SK-N-SH (cell line): ENCODE measurements at regions not wholly inside any gene's neighbourhood (a gene's known extent, or its start where the extent isn't known, plus 50 kb on each side); places are given as distances from the start of the nearest gene placed in this dataset.

Source experiments
- CTCF ChIA-PET: fragments of 300-600, 350-600 bp; formaldehyde crosslinking; extraction: SDS; loops from one replicate; lab custom pipeline; 2021; lab: Yijun Ruan, JAX
- POLR2A ChIA-PET: fragments of 350-600 bp; sonication (Branson Sonifier 250); formaldehyde crosslinking; extraction: SDS; loops from one replicate; lab custom pipeline; 2020; ENCODE audit warnings: antibody characterized with exemption, inconsistent platforms; lab: Yijun Ruan, JAX
- DNase-seq: peaks from one replicate; pipeline ENCODE4 v3.0.0; 2012
- H2AFZ ChIP-seq: fragments of 200-600 bp; sonication (generic); 2 replicates; pipeline ENCODE4 v1.8.1; 2016; ENCODE audit warnings: antibody characterized with exemption, mild to moderate bottlenecking, low read depth
- H3F3A ChIP-seq: fragments of 200-600 bp; sonication (generic); replicated peaks from 2 replicates; pipeline ENCODE3; 2016; ENCODE audit warnings: antibody characterized with exemption, mild to moderate bottlenecking; ENCODE audit not compliant: insufficient read depth
- H3K27ac ChIP-seq, 2 experiments: fragments of 200-500 bp in 1 of 2; fragments of 200-600 bp in 1 of 2; sonication (Bioruptor generic) in 1 of 2; sonication (generic), shearing (Covaris generic) in 1 of 2; 2 replicates each; pipeline versions ENCODE4 v1.5.1 to v1.6.1; 2014 to 2016; ENCODE audit warnings: low read depth in 2 of 2, inconsistent platforms in 1 of 2, low read length in 1 of 2, mild to moderate bottlenecking in 1 of 2, mixed read lengths in 1 of 2
- H3K27me3 ChIP-seq: fragments of 200-600 bp; sonication (generic), shearing (Covaris generic); 2 replicates; pipeline ENCODE4 v1.6.1; 2016; ENCODE audit warnings: mixed run types; ENCODE audit not compliant: insufficient read depth
- H3K36me3 ChIP-seq, 2 experiments: fragments of 200-500 bp in 1 of 2; fragments of 200-600 bp in 1 of 2; sonication (Bioruptor generic) in 1 of 2; sonication (generic) in 1 of 2; replicated peaks in 1 of 2; 2 replicates each; pipeline versions ENCODE3 to v1.5.1; 2014 to 2016; ENCODE audit warnings: low read length in 1 of 2, mild to moderate bottlenecking in 1 of 2; ENCODE audit not compliant: insufficient read depth in 2 of 2, control insufficient read depth in 1 of 2
- H3K4me1 ChIP-seq, 2 experiments: fragments of 200-500 bp in 1 of 2; fragments of 200-600 bp in 1 of 2; sonication (Bioruptor generic) in 1 of 2; sonication (generic), shearing (Covaris generic) in 1 of 2; 2 replicates each; pipeline versions ENCODE4 v1.5.1 to v1.6.1; 2014 to 2016; ENCODE audit warnings: low read depth in 1 of 2, low read length in 1 of 2, mixed run types in 1 of 2; ENCODE audit not compliant: insufficient read depth in 2 of 2, control insufficient read depth in 1 of 2
- H3K4me2 ChIP-seq: fragments of 200-600 bp; sonication (generic), shearing (Covaris generic); 2 replicates; pipeline ENCODE4 v1.6.1; 2017; ENCODE audit warnings: mixed run types
- H3K4me3 ChIP-seq, 2 experiments: fragments of 200-500 bp in 1 of 2; fragments of 200-600 bp in 1 of 2; sonication (Bioruptor generic) in 1 of 2; sonication (generic), shearing (Covaris generic) in 1 of 2; 2 replicates each; pipeline versions ENCODE4 v1.5.1 to v1.8.1; 2014 to 2016; ENCODE audit warnings: low read depth in 2 of 2, inconsistent platforms in 1 of 2, low read length in 1 of 2, mild to moderate bottlenecking in 1 of 2, mixed read lengths in 1 of 2, moderate library complexity in 1 of 2
- H3K79me2 ChIP-seq: fragments of 200-600 bp; sonication (generic); 2 replicates; pipeline ENCODE4 v1.8.1; 2017; ENCODE audit warnings: mild to moderate bottlenecking; ENCODE audit not compliant: insufficient read depth
- H3K9ac ChIP-seq: fragments of 200-600 bp; sonication (generic); 2 replicates; pipeline ENCODE4 v1.6.1; 2017; ENCODE audit warnings: mixed run types
- H3K9me2 ChIP-seq: fragments of 200-600 bp; sonication (generic); 2 replicates; pipeline ENCODE4 v1.6.1; 2017; ENCODE audit warnings: mixed run types
- H3K9me3 ChIP-seq: fragments of 200-600 bp; sonication (generic); 2 replicates; pipeline ENCODE4 v1.6.1; 2017; ENCODE audit warnings: mixed run types, mild to moderate bottlenecking, moderate library complexity
- H4K20me1 ChIP-seq: fragments of 200-600 bp; sonication (generic); 2 replicates; pipeline ENCODE4 v1.6.1; 2017; ENCODE audit warnings: mild to moderate bottlenecking, mixed run types; ENCODE audit not compliant: insufficient read depth
- CHD2 ChIP-seq: fragments of 150-350 bp; IDR thresholded peaks from 2 replicates; pipeline ENCODE4 v1.6.1; 2018; ENCODE audit warnings: low read length; ENCODE audit not compliant: partially characterized antibody
- FOXJ3 ChIP-seq: sonication (generic); formaldehyde crosslinking; IDR thresholded peaks from 2 replicates; pipeline ENCODE4 v1.5.1; 2020; ENCODE audit warnings: mild to moderate bottlenecking, missing genetic modification reagents
- FOXM1 ChIP-seq: IDR thresholded peaks from 2 replicates; pipeline ENCODE4 v1.4.0; 2012; ENCODE audit warnings: low read depth, mild to moderate bottlenecking
- JUND ChIP-seq: IDR thresholded peaks from 2 replicates; pipeline ENCODE4 v1.4.0; 2012
- MXI1 ChIP-seq: IDR thresholded peaks from 2 replicates; pipeline ENCODE4 v1.6.1; 2012; ENCODE audit warnings: mild to moderate bottlenecking, low read depth, low read length, improper control_type of control experiment
- NFIC ChIP-seq: IDR thresholded peaks from 2 replicates; pipeline ENCODE4 v1.4.0; 2012; ENCODE audit warnings: borderline replicate concordance
- NRF1 ChIP-seq: IDR thresholded peaks from 2 replicates; pipeline ENCODE4 v1.6.1; 2012; ENCODE audit warnings: low read depth, mild to moderate bottlenecking, low read length
- PBX3 ChIP-seq: IDR thresholded peaks from 2 replicates; pipeline ENCODE4; 2012
- POLR2AphosphoS5 ChIP-seq: IDR thresholded peaks from 2 replicates; pipeline ENCODE4 v1.6.1; 2012; ENCODE audit warnings: low read depth, low read length
- RFX5 ChIP-seq: IDR thresholded peaks from 2 replicates; pipeline ENCODE4 v1.6.1; 2012; ENCODE audit warnings: mild to moderate bottlenecking, improper control_type of control experiment, low read length
- SIN3A ChIP-seq: IDR thresholded peaks from 2 replicates; pipeline ENCODE4 v1.6.1; 2012; ENCODE audit warnings: low read depth, mild to moderate bottlenecking, low read length, moderate library complexity, borderline replicate concordance
- SMC3 ChIP-seq: IDR thresholded peaks from 2 replicates; pipeline ENCODE4 v1.6.1; 2012; ENCODE audit warnings: low read depth, low read length, improper control_type of control experiment
- TAF1 ChIP-seq: IDR thresholded peaks from 2 replicates; pipeline ENCODE4 v1.6.1; 2012; ENCODE audit warnings: low read depth, mild to moderate bottlenecking, low read length, moderate library complexity, borderline replicate concordance
- TCF12 ChIP-seq: IDR thresholded peaks from 2 replicates; pipeline ENCODE4 v1.4.0; 2012
- USF2 ChIP-seq: fragments of 150-350 bp; IDR thresholded peaks from 2 replicates; pipeline ENCODE4 v1.6.1; 2017; ENCODE audit warnings: antibody characterized with exemption, low read length, low read depth, borderline replicate concordance
- YY1 ChIP-seq: IDR thresholded peaks from 2 replicates; pipeline ENCODE4 v1.4.0; 2012; ENCODE audit warnings: low read depth, mild to moderate bottlenecking
- ZBTB33 ChIP-seq: IDR thresholded peaks from 2 replicates; pipeline ENCODE4 v1.4.0; 2012; ENCODE audit warnings: low read depth, borderline replicate concordance
- WGBS: methylation state at CpG from one replicate; pipeline ENCODE4 v1.1.6; 2017; ENCODE audit warnings: low lambda C conversion rate; 5-methylcytosine and 5-hydroxymethylcytosine counted together

GRCh38 chr2:37802211-37802752, 122.8 kb upstream of the RMDN2 start:
- WGBS = 68% methylated on average over 4 of the region's 4 CpGs
- Histone ChIP-seq H3K9me3 (no peaks in the 10 kb centered on the region), H3K9ac (0 out of 2 replicates have a peak overlapping the region, but pooled peaks have one; percentile 10), H3K4me1 (peaks cover 4 to 17% of the 10 kb centered on the region in 2 experiments), H3F3A (peaks cover 22% of the 10 kb centered on the region), H3K36me3 (no peaks in the 10 kb centered on the region), H3K4me3 (no peak overlapping the region), H2AFZ (no peak overlapping the region), H3K9me2 (no peaks in the 10 kb centered on the region), H3K4me2 (peak overlapping the region; percentile 50), H3K27me3 (no peaks in the 10 kb centered on the region), H3K27ac (peak overlapping the region in 1 of 2 experiments; percentile 76; a peak in 2 of 4 replicates), H3K79me2 (no peaks in the 10 kb centered on the region), H4K20me1 (no peaks in the 10 kb centered on the region)
- TF ChIP-seq TCF12 = no peak
- no peak for TF ChIP-seq SIN3A
- TF ChIP-seq SMC3 = no peak
- TF ChIP-seq JUND = no peak
- no peak for TF ChIP-seq TAF1
- no peak for TF ChIP-seq NRF1
- TF ChIP-seq PBX3 = no peak
- TF ChIP-seq FOXM1 = no peak
- TF ChIP-seq ZBTB33 = no peak
- TF ChIP-seq FOXJ3 (CRISPR knock-in tag) = no peak
- TF ChIP-seq CHD2 = no peak
- TF ChIP-seq NFIC = no peak
- no peak for TF ChIP-seq USF2
- no peak for TF ChIP-seq RFX5
- no peak for TF ChIP-seq POLR2AphosphoS5
- no peak for TF ChIP-seq MXI1
- no peak for TF ChIP-seq YY1
- no peak for DNase-seq
- CTCF ChIA-PET = interaction anchor here (0.7 to 1.2 kb wide), 3 partner anchors 10 to 388 kb away, joined by 3 to 4 read pairs (median 3); no protein-coding TSS in a partner anchor
- POLR2A ChIA-PET = no interaction called here
